ENCODE measurements at regions not wholly inside any gene's neighbourhood (a gene's known extent, or its start where the extent isn't known, plus 50 kb on each side); places are given as distances from the start of the nearest gene placed in this dataset.

- TF ChIP-seq, protein P1, sequence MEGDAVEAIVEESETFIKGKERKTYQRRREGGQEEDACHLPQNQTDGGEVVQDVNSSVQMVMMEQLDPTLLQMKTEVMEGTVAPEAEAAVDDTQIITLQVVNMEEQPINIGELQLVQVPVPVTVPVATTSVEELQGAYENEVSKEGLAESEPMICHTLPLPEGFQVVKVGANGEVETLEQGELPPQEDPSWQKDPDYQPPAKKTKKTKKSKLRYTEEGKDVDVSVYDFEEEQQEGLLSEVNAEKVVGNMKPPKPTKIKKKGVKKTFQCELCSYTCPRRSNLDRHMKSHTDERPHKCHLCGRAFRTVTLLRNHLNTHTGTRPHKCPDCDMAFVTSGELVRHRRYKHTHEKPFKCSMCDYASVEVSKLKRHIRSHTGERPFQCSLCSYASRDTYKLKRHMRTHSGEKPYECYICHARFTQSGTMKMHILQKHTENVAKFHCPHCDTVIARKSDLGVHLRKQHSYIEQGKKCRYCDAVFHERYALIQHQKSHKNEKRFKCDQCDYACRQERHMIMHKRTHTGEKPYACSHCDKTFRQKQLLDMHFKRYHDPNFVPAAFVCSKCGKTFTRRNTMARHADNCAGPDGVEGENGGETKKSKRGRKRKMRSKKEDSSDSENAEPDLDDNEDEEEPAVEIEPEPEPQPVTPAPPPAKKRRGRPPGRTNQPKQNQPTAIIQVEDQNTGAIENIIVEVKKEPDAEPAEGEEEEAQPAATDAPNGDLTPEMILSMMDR (conservative IDR thresholded peaks at IDR 0.05; ENCODE audit: low read depth, low read length) = no peak
- no peak for TF ChIP-seq EZH2 (IDR thresholded peaks at IDR 0.05; ENCODE audit: low read length, unreplicated experiment)
These were observed 833.4 kb upstream of the ATXN8OS start for GRCh38 chr13:69274231-69274630.

Measured in PC-3 (cell line).